OCI-LY1 (cell line): ENCODE measurements at regions not wholly inside any gene's neighbourhood (a gene's known extent, or its start where the extent isn't known, plus 50 kb on each side); places are given as distances from the start of the nearest gene placed in this dataset.

Experiments used
- H2AFZ ChIP-seq: fragments of 200-600 bp; sonication (generic), shearing (Covaris generic); 2 replicates; pipeline ENCODE4 v1.6.0; 2014; ENCODE audit warnings: antibody characterized with exemption, mild to moderate bottlenecking, low read length
- H3F3A ChIP-seq: fragments of 200-600 bp; sonication (generic), shearing (Covaris generic); 2 replicates; pipeline ENCODE4 v1.6.0; 2014; ENCODE audit warnings: mild to moderate bottlenecking, antibody characterized with exemption, low read length, moderate library complexity; ENCODE audit not compliant: insufficient read depth
- H3K27ac ChIP-seq: fragments of 200-600 bp; sonication (generic); 2 replicates; pipeline ENCODE4 v1.5.1; 2014; ENCODE audit warnings: low read length, mixed run types, mild to moderate bottlenecking, low read depth; ENCODE audit not compliant: poor library complexity, severe bottlenecking
- H3K27me3 ChIP-seq: fragments of 200-600 bp; sonication (generic); 2 replicates; pipeline ENCODE4 v1.6.0; 2014; ENCODE audit warnings: antibody characterized with exemption, mild to moderate bottlenecking, low read length, moderate library complexity; ENCODE audit not compliant: insufficient read depth
- H3K36me3 ChIP-seq: fragments of 200-600 bp; sonication (generic); 2 replicates; pipeline ENCODE4 v1.6.1; 2014; ENCODE audit warnings: mild to moderate bottlenecking, antibody characterized with exemption, low read length, moderate library complexity, mixed read lengths; ENCODE audit not compliant: insufficient read depth
- H3K4me1 ChIP-seq: fragments of 200-600 bp; sonication (generic); 2 replicates; pipeline ENCODE4 v1.5.1; 2014; ENCODE audit warnings: mild to moderate bottlenecking, low read length, moderate library complexity; ENCODE audit not compliant: insufficient read depth, severe bottlenecking
- H3K4me2 ChIP-seq: fragments of 200-600 bp; sonication (generic), shearing (Covaris generic); 2 replicates; pipeline ENCODE4 v1.6.1; 2014; ENCODE audit warnings: low read length
- H3K4me3 ChIP-seq: fragments of 200-600 bp; sonication (generic); 2 replicates; pipeline ENCODE4 v1.5.1; 2014; ENCODE audit warnings: low read length, low read depth, mild to moderate bottlenecking, mixed read lengths; ENCODE audit not compliant: poor library complexity, severe bottlenecking
- H3K79me2 ChIP-seq: fragments of 200-600 bp; shearing (Covaris generic); 2 replicates; pipeline ENCODE4 v1.6.1; 2016; ENCODE audit warnings: mixed run types, low read length, mixed read lengths; ENCODE audit not compliant: insufficient read depth
- H3K9ac ChIP-seq: fragments of 200-600 bp; sonication (generic), shearing (Covaris generic); 2 replicates; pipeline ENCODE4 v1.6.1; 2014; ENCODE audit warnings: mild to moderate bottlenecking, low read length, mixed read lengths
- H3K9me2 ChIP-seq: fragments of 200-600 bp; sonication (generic), shearing (Covaris generic); 2 replicates; pipeline ENCODE4 v1.6.1; 2014; ENCODE audit warnings: low read depth, mild to moderate bottlenecking, low read length, mixed read lengths
- H3K9me3 ChIP-seq: fragments of 200-600 bp; shearing (Covaris generic); 2 replicates; pipeline ENCODE4 v1.6.1; 2014; ENCODE audit warnings: low read length, mixed read lengths
- H4K20me1 ChIP-seq: fragments of 200-600 bp; sonication (generic), shearing (Covaris generic); 2 replicates; pipeline ENCODE4 v1.6.0; 2016; ENCODE audit warnings: mild to moderate bottlenecking, low read length; ENCODE audit not compliant: insufficient read depth
- CTCF ChIP-seq: fragments of 200-600 bp; sonication (generic), shearing (Covaris generic); IDR thresholded peaks from 2 replicates; pipeline ENCODE4 v1.5.1; 2017; ENCODE audit warnings: mild to moderate bottlenecking, antibody characterized with exemption, low read length, moderate library complexity, mixed read lengths
- EZH2 ChIP-seq: fragments of 200-600 bp; sonication (generic), shearing (Covaris generic); IDR thresholded peaks from 2 replicates; pipeline ENCODE4 v1.8.0; 2017; ENCODE audit warnings: borderline replicate concordance, mixed run types, mild to moderate bottlenecking, antibody characterized with exemption, low read length, moderate library complexity, mixed read lengths

GRCh38 chr6:156511051-156511450 lies 266.1 kb upstream of the ARID1B start:
- no peak overlapping the region for H3K27ac ChIP-seq
- TF ChIP-seq EZH2 (no peak), CTCF (no peak)
- H3K79me2 ChIP-seq: no peaks in the 10 kb centered on the region
- H3K27me3 ChIP-seq: peaks cover 4% of the 10 kb centered on the region
- no peaks in the 10 kb centered on the region for H3K9me3 ChIP-seq
- no peaks in the 10 kb centered on the region for H3K4me1 ChIP-seq
- H3K4me3 ChIP-seq: no peak overlapping the region
- H3F3A ChIP-seq: no peaks in the 10 kb centered on the region
- no peak overlapping the region for H3K9ac ChIP-seq
- no peaks in the 10 kb centered on the region for H4K20me1 ChIP-seq
- no peaks in the 10 kb centered on the region for H3K9me2 ChIP-seq
- H3K4me2 ChIP-seq: no peak overlapping the region
- H2AFZ ChIP-seq: no peak overlapping the region
- H3K36me3 ChIP-seq: no peaks in the 10 kb centered on the region

- TF ChIP-seq CTCF (no peak), EZH2 (no peak)
- Histone ChIP-seq H3K79me2 (no peaks in the 10 kb centered on the region), H3K4me1 (no peaks in the 10 kb centered on the region)
These were observed 266.9 kb upstream of the ARID1B start for GRCh38 chr6:156510242-156510641.

GRCh38 chr6:156509496-156509895 lies 267.7 kb upstream of the ARID1B start:
- no peaks in the 10 kb centered on the region for H4K20me1 ChIP-seq

More at GRCh38 chr6:156510242-156510641, 266.9 kb upstream of the ARID1B start:
- H3K36me3 ChIP-seq: no peaks in the 10 kb centered on the region
- no peak overlapping the region for H2AFZ ChIP-seq
- no peak overlapping the region for H3K9ac ChIP-seq
- no peak overlapping the region for H3K4me2 ChIP-seq
- no peak overlapping the region for H3K4me3 ChIP-seq
- peaks cover 4% of the 10 kb centered on the region for H3K27me3 ChIP-seq
- H4K20me1 ChIP-seq: no peaks in the 10 kb centered on the region
- H3F3A ChIP-seq: no peaks in the 10 kb centered on the region
- no peak overlapping the region for H3K27ac ChIP-seq
- H3K9me3 ChIP-seq: no peaks in the 10 kb centered on the region
- H3K9me2 ChIP-seq: no peaks in the 10 kb centered on the region

More at GRCh38 chr6:156509496-156509895, 267.7 kb upstream of the ARID1B start:
- Histone ChIP-seq H3K36me3 (no peaks in the 10 kb centered on the region), H3K4me1 (no peaks in the 10 kb centered on the region), H3K9me2 (no peaks in the 10 kb centered on the region), H3K9ac (no peak overlapping the region), H3K4me2 (no peak overlapping the region), H3F3A (no peaks in the 10 kb centered on the region), H3K4me3 (no peak overlapping the region), H3K27ac (no peak overlapping the region), H3K79me2 (no peaks in the 10 kb centered on the region), H3K27me3 (peaks cover 4% of the 10 kb centered on the region), H2AFZ (no peak overlapping the region), H3K9me3 (no peaks in the 10 kb centered on the region)
- no peak for TF ChIP-seq CTCF
- TF ChIP-seq EZH2: no peak
